Stimulated activated CD4-positive, alpha-beta T cell treated with anti-CD3 and anti-CD28 coated beads, Interleukin-2, amount 100 ng/mL, for 48 hours (primary cell): ENCODE measurements at regions not wholly inside any gene's neighbourhood (a gene's known extent, or its start where the extent isn't known, plus 50 kb on each side); places are given as distances from the start of the nearest gene placed in this dataset.
A peak's percentile ranks its signal among the peaks of the same experiment; 100 is the strongest.
"Not testable (repeated sequence)": the region's sequence is repeated elsewhere in the genome, so short reads cannot be mapped to it uniquely, and the experiment has no call there.

Experiments used
- DNase-seq, 2 donors: peaks; one replicate each; pipeline ENCODE4 v3.0.0-alpha.2; 2020

DNA sequence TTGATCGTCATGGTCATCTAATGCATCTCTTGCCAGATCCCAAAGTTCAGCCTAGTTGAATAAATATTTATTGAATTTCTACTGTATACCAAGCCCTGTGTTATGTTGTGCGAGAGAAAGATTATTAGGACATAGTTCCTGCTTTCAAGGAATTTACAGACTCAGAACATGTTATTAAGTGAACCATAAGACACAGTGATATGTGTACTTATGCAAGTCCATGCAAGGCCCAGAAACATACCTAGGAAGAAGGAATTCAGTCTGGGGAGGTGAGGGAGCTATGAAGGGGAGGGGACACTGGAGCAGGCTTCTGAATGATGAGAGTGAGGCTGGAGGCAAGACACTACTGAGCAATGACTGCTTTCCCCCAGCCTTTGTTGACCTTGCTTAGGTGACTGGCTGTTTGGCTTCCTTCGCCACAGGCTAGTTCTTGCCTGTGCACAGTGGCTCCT lies 81.4 kb downstream of the ACAA2 start:
- no peak for DNase-seq

DNA sequence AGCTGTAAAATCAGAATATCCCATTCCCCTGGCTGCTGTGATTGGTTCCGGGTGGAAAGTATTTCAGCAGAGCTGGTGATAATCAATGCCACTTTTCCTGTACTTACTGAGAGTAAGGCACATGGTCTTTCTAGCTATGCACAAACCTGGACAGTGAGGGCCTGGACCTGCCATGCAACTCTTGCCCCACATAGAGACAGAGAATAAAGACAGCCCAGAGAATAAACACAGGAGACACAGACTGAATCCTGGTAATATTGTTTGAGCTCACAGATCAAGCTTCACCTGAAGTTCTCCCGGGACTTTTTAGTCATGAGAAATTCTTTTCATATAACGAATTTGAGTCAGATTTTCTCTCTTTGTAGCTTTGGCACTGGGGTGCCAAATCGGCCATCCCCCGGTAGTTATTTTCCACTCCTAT lies 81.9 kb downstream of the ACAA2 start:
- no peak for DNase-seq

DNA sequence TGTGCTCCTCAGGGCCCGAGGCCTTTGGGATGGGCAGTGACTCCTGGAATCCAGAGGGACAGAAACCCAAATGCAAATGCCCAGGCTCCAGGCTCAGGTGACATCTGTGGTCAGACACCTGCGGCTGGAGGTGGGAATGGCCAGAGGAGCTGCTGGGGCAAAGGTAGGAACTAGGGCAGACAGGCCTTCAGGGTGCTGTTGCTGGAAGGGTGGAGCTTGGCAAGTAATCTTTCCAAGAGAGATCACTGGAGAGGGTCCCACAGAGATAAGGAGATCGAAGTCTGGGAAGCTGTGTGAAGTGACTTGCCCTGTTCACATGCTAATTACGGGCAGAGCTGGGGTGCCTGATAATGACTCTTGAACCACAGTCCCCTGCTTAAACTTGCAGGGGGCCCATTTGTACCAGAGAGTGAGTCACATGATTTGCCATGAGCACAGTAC lies 82.4 kb downstream of the ACAA2 start:
- DNase-seq: no peak

DNA sequence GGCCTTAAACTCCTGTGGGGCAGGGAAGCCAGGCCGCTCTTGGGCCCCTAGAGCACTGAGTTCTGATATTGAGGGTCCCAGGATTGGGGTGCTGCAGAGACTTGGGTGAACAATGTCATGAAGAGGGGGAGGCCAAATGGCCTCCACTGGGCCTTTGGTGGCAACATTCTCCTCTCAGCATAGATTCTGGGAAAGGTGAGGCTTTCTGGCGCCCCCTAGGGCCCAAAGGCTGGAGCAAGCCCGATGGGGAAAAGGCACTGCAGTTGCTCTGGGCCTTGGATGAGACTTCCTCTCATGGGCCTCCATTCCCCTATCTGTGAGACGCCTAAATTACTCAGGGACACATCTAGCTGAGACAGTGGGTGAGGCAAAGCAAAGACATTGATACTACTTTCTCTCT lies 84.8 kb downstream of the ACAA2 start:
- peak; percentile 49 to 51 for DNase-seq

DNA sequence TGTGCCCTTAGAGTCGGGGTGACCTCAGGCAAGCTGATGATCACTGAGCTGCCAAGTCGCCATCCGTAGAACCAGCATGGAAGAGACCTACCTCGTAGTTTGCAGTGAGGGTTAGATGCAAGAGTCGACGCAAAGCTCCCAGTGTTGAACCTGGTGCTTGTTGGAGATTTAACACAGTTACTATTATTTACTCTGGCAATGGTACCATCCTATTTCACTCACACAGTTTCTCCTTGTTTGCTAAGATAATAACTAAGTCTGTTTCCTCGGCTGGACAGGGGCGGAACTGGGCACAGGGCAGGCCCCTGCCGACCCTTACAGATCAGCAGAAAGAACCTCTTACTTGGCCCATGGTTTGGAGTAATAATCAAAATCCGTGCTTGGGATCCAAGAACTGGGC lies 85.5 kb downstream of the ACAA2 start:
- DNase-seq: no peak

DNA sequence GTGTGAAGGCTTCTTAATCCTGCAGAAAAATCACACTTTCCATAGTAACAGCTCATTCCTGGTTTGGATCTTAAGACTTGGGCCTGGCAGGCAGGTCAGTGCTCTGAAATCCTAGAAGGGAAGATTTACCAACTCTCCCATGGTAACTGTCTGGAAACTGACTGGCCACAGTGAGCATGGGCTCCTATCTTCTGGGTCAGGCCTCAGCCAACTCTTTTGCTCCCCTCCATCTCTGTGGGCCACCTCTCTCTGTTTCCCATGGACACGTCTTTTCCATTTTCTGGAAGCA lies 86.7 kb downstream of the ACAA2 start:
- DNase-seq: no peak

DNA sequence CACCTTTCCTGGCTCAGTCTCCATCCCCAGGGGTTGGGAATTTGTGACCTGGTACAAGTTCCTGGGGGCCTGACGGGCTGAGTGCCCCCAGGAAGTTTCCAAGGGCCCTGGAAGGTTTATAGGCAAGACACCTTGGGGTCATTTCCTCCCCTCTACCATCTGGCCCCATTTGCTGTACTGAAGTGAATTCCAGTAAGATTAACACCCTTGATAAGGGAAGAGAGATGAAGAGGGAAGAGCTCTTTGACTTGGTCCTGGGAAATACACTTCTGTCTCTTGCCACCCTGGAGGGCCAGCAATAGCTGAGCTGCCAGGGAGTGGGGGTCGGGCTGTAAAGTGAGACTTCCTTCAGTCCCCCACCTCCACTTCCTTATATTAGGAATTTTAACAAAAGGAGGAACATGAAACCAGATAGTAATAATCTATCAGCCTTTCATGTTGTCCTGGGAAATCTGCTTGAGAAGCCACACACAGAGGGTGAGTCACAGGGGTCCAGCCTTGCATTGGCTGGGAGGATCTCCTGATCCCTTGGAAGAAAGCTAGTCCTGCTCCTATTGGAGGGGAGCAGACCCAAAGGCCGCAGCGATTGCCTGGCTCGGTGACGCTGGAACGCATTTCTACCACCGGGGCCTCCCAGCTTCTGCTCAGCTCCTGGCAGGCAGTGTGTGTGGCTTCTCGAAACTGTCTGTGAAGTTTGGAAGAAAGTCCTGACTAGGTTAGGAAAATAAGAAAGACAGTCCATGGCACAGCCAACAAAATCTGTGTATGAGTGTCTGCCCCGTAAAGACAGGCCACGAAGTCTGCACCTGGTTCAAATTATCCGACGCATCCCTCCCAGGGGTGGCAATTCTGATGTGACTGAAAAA lies 87.3 kb downstream of the ACAA2 start:
- DNase-seq: no peak

DNA sequence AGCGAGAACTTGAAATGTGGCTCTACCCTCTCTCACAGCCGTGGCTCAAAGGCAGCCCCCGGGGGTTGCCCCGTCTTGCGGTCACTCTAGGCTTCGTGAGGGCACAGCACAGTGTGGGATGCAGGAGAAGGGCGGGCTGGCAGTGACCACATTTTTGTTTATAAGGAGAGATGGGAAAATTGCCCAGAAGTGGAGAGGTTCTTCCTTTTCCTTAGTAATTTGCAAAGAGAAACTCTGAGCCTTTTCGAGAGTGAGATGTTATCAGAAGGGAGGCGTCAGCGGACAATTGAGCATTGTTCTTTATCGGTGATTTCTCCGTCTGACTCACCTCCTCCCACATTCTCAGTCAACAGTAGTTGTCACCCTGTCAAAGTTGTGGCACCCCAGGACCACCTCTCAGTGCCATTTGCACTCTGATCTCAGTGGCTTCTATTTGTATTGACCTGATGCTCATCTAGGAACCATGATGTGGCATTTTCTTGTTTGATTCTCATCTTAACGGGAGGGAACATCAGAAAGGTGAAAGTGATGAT lies 89.6 kb downstream of the ACAA2 start:
- DNase-seq: peak in 1 of 2 donors; percentile 10

DNA sequence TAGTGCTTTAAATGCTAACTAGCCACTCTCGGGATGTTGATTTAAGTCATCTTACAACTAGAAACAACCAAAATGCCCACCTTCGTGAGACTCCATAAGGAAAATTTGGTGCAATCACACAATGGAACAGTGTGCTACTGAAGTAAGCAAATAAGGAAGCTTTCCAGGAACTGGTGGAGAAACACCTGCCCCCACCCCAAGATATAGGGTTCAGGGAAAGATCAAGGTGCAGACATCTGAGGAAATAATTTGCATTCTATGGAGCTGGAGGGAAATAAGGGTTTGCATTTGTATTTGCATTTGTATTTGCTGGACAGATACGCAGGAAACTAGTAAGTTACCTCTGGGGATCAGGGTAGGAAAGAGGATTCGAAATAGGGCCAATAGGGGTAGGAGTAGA lies 90.9 kb downstream of the ACAA2 start:
- no peak for DNase-seq

DNA sequence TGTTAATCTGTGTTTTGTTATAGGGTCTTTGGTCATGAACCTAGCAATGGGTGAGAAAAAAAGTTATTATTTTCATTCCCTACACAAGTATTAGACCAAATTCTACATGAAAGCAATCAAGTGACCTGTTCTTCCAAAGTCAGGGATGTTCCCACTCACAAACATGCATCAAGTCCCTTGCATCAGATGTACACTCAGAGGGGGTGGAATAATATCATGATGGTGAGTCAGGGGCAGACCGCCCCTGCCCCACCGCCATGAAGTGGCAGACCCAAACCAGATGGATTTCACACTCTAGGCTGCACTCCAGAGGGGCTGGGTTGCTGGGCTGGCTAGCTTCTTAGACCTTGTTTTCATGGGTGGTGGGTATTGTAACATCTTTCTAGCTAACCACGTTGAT lies 91.4 kb downstream of the ACAA2 start:
- no peak for DNase-seq

DNA sequence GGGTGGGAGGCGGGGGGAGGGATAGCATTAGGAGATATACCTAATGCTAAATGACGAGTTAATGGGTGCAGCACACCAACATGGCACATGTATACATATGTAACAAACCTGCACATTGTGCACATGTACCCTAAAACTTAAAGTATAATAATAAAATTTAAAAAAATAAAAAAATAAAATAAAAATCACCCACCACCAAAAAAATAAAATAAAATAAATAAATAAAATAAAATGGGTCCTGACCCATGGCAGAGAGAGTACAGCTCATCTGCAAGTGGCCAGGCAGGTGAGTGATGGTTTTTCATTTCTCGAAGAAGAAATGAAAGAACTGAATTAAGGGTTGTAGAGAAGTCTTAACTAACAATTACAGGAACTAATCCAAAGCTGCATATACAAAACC lies 92.4 kb downstream of the ACAA2 start:
- not testable (repeated sequence) for DNase-seq

DNA sequence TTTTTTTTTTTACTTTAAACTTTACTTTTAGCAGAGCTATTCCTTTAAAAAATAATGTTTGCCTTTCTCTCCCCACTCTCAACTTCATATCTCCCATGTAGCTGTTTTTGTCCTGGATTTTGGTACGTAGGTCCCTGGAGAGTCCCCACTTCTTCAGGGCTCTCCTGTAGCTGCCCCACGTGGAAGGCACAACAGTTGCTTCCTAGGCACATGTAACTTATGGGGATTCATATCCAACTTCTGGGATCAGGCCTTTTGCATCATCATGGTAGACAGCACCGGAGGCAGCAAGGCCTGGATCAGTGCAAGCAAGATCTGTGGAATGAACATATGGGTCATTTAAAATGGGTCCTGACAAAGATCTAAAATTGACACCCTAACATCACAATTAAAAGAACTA lies 95.7 kb downstream of the ACAA2 start:
- no peak for DNase-seq

DNA sequence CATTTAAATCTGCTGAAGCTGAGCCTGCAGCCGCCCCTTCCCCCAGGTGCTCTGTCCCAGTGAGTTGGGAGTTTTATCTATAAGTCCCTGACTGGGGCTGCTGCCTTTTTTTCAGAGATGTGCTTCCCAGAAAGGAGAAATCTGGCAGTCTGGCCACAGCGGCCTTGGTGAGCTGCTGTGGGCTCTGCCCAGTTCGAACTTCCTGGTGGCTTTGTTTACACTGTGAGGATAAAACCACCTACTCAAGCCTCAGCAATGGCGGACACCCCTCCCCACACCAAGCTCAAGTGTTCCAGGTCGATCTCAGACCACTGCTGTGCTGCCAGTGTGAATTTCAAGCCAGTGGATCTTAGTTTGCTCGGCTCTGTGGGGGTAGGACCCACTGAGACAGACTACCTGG lies 97.3 kb downstream of the ACAA2 start:
- DNase-seq: no peak

DNA sequence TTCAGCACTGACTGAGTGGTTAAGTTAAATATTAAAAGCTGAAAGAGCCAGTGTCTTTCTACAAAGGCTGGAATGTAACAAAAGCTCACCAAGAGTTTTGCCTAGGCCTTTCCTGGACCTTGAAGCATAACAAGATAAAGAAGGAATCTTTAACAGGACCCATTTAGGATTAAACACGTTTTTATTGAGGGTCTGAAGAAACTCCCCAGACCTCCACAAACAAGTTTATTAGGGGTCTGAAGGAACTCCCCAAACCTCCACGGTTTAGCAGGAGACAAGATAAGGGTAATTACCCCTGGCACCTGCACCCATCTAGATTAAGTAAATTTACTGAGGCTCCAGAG lies 104.0 kb downstream of the ACAA2 start:
- DNase-seq: no peak

DNA sequence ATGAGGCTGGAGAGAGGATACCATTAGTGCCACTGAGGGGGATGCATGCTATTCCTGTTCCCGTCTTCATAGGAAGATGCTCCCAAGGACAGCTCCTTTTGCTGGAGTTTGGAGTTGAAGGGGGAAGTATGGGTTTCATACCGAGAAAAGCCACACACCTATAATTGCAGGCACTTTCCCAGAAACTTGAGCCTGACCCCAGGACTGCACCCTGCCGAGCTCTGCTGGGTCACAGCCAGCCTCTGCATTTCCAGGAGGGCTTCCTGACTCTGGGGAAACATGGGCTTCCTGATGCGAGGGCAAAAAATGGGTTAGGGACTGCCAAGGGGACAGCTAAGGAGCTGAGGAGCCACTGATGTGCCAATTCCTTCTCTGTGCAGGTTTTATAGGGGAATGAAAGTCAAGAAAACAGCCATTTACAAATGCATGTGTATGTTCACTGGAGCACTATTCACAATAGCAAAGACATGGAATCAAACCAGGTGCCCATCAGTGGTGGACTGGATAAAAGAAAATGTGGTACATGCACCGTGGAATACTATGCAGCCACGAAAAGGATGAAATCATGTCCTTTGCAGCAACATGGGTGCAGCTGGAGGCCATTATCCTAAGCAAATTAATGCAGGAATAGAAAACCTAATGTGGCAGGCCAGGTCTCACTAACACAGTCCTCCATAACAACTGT lies 104.5 kb downstream of the ACAA2 start:
- no peak for DNase-seq

DNA sequence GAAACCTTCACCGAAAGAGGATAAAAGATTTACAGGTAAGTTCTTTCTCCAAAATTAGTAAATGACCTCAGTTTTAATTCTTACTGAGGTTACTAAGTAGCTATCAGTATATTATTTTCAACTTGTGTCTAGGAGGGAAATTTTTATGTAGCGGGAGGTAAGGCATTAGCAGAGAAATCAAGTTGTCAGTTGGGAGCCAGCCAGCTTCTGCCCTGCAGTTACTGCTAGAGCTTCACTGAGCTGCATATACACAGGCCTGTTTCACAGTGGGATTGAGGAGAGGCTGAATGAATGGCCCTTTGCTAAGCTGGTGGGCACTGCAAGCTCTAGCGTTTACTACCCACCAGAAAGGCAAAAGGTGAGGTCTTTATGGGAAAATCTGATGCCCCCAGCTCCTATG lies 105.7 kb downstream of the ACAA2 start:
- no peak for DNase-seq

DNA sequence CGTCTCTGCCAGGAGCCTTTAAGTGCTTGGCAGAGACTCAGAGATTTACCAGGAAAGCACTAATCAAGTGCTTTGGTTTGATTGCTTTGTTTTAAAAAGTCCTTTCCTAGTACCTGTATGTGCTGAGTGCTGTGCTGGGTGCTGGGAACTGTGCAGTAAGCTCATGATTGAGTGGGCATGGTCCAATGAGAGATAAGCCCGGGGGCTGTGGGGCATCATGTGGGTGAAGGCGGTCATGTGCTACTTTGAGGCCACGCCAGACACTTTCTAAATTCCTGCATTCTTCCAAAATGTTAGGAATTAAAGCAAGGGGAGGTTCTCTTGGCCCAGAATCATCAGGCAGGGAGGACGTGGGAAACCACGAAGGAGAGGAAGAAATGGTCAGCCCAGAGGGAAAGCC lies 109.0 kb downstream of the ACAA2 start:
- DNase-seq: no peak

DNA sequence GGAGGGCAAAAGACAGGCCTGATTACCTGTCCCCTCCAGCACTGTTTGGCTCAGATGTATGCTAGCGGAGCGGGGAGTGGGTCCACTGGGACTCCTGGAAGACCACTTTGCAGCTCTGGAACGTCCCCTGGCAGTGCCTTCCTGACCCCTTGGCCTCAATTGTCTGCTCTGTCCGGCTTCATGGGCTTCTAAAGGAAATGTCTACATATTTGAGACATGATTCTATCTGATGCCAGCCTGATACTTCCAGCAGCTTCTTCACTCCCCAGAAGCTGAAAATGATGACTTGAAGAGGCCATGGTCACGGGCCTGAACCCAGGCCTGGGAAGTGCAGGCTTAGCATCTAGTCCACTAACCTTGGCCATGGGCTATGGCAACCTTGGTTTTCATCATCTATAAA lies 112.1 kb downstream of the ACAA2 start:
- DNase-seq: no peak

DNA sequence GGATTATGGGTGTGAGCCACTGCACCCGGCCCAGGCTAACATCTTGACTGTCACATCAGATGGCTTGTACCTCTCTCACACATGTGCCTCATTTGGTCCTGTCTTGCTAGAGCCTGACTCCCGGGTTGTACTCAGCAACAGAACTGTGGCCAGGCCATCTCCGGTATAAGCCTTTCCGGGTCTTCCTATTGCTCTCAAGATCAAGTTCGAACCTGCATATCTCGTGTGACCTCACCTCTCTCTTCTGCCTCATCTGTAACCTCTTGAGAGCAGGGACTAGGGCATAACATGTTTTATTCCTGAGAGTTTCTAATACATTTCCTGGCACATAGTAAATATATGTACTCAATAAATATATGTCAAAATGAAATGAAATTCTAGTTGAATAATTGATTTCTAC lies 114.0 kb downstream of the ACAA2 start:
- DNase-seq: no peak

DNA sequence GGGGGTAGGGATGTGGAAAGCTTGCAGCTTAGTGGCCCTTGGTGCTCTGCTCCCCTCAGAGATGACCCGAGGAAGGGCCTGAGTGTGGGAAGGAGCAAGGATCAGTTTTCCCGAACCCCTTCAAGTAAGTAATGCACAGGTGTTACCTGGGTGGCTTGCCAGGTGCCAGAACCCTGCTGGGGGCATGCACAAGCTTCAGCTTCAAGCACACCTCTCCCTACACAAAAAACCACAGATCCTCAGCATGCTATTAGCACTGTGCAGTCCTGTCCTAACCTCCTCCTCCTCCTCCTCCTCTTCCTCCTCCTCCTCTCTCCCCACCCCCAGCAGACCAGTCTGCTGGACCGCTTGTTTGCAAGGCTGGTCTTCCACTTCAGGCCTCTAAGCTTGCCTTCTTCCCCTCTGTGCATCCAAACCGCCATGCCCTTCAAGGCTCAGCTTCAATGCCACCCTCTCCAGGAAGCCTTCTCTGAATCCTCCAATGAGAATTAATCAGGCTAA lies 114.8 kb downstream of the ACAA2 start:
- no peak for DNase-seq

DNA sequence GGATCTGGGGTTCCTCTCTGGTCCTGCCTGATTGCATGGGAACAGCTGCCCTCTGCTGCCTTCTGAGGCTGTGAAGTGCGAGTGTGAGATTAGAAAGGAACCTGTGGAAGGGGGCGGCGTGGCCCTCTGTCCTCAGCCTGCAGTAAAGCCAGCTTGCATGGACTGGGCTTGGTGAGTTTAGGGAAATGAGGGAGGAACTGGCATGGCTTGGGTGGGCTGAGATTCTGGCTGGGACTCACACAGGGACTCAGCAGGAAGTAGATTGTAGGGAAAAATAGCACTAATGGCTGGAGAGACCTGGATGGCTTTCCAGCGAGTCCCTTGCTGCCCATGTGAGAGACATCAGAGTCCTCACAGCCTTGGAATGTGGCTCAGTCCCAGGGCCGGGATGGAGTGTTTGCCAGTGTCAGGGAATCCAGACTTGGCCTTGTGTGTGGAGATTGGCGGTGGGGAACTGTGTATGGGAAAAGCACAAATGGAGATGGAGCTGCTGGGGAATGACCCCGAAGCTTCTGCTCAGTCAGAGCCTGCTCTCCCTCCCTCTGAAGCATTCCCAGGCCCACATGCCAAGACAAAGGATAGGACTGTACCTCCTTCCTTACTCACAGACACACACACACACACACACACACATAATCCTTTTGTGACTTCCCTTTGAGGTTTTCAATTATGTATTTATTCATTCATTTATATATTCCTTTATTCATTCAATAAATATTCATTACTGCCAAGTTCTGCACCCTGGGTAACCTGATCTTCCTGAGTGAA lies 115.4 kb downstream of the ACAA2 start:
- no peak for DNase-seq

DNA sequence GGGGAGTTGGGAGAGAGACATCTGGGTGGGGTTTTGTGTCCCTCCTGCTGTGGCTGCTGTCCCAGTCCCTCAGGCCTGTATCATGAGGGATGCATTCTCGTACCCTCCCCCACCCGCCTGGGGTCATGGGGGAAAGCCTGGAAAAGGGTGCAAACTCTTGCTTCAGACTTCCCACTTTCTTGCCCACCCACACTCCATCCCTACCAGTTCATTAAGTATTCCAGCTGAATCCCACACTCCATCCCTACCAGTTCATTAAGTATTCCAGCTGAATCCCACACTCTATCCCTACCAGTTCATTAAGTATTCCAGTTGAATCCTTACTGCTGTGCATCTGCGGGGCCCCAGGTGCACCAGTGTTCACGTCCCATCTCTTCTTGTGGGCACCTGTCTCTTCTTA lies 116.3 kb downstream of the ACAA2 start:
- no peak for DNase-seq

DNA sequence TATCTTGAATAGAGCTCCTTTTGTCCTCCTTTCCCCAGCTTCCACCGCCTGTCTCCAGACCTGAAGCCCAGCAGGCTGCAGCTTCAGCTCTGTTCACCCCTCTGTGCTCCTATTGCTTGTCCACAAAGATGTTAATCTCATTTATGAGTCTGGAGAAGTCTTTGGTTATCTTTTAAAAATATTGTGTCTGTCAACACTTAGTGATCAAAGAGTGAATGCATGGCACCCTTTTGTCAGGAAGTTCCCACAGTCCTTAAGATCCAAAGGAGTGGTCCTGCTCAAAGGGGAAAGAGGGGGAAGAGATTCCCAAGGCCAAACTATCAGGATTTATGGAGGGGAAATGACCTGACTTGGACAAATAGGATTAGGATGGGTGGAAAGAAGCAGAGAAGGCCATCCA lies 118.9 kb downstream of the ACAA2 start:
- no peak for DNase-seq

DNA sequence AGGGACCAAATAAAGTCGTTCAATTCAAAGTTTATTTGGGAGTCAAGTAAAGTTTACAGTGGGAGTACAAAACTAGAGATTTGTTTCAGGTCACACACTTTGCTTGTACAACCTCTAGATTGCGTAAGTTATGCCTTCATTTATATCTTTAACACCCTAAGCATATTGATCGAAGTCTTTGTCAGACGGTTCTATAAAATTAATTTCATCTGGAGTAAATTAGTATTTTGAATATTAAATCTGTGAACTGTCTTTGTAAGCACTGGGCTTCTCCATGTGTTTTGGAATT lies 119.7 kb downstream of the ACAA2 start:
- no peak for DNase-seq
